ENCODE measurements at regions not wholly inside any gene's neighbourhood (a gene's known extent, or its start where the extent isn't known, plus 50 kb on each side); places are given as distances from the start of the nearest gene placed in this dataset.

GRCh38 chr16:66315210-66315825 lies 51.2 kb upstream of the CDH5 start:
- peak overlapping the region; percentile 14 to 56 (median 33); a peak in 17 of 22 replicates for H3K4me2 ChIP-seq
- TF ChIP-seq Cebpa-rat (IDR thresholded peaks at IDR 0.05) = no peak

GRCh38 chr16:66311306-66311705 lies 55.2 kb upstream of the CDH5 start:
- Histone ChIP-seq H3K4me3 (no peak overlapping the region), H3K27ac (no peak overlapping the region), H3K27me3 (no peaks in the 10 kb centered on the region), H3K9me3 (replicated peaks in 1 of 11) (no peaks in the 10 kb centered on the region), H4K20me1 (no peaks in the 10 kb centered on the region), H3K36me3 (no peaks in the 10 kb centered on the region), H3K9ac (no peak overlapping the region), H3K4me1 (peaks cover 10 to 40% (median 30%) of the 10 kb centered on the region in 10 experiments), H3K4me2 (peak overlapping the region in 9 of 11 experiments; percentile 8 to 66 (median 45); a peak in 15 of 22 replicates)
- TF ChIP-seq Cebpa-rat (IDR thresholded peaks at IDR 0.05) = no peak

More at GRCh38 chr16:66315210-66315825, 51.2 kb upstream of the CDH5 start:
- H3K4me1 ChIP-seq = peaks cover 10 to 41% (median 30%) of the 10 kb centered on the region in 10 experiments
- no peaks in the 10 kb centered on the region for H3K9me3 ChIP-seq (replicated peaks in 1 of 11)
- H3K27me3 ChIP-seq = no peaks in the 10 kb centered on the region
- peak overlapping the region in 10 of 11 experiments; percentile 21 to 58 (median 30); a peak in 12 of 22 replicates for H3K9ac ChIP-seq
- no peaks in the 10 kb centered on the region for H3K36me3 ChIP-seq
- H3K27ac ChIP-seq = peak overlapping the region in 10 of 11 experiments; percentile 33 to 74 (median 60); a peak in 17 of 22 replicates
- H4K20me1 ChIP-seq = no peaks in the 10 kb centered on the region
- H3K4me3 ChIP-seq = no peak overlapping the region

- peaks cover 0 to 22% (median 10%) of the 10 kb centered on the region in 10 experiments; a peak in 18 of 20 replicates for H3K4me1 ChIP-seq
- no peak overlapping the region for H3K4me3 ChIP-seq
- H3K9ac ChIP-seq = no peak overlapping the region
- no peak for TF ChIP-seq Cebpa-rat (IDR thresholded peaks at IDR 0.05)
- no peaks in the 10 kb centered on the region for H3K36me3 ChIP-seq
- H4K20me1 ChIP-seq = no peaks in the 10 kb centered on the region; a peak in 1 of 22 replicates
- H3K27me3 ChIP-seq = no peaks in the 10 kb centered on the region
- no peak overlapping the region for H3K4me2 ChIP-seq
- no peak overlapping the region for H3K27ac ChIP-seq
- H3K9me3 ChIP-seq (replicated peaks in 1 of 11) = no peaks in the 10 kb centered on the region
Measured at GRCh38 chr16:66309215-66309807, 57.2 kb upstream of the CDH5 start.

GRCh38 chr16:66308096-66308495 lies 58.4 kb upstream of the CDH5 start:
- no peak for TF ChIP-seq Cebpa-rat (IDR thresholded peaks at IDR 0.05)
- H3K27ac ChIP-seq = no peak overlapping the region
- no peak overlapping the region for H3K4me3 ChIP-seq
- H3K4me1 ChIP-seq = peaks cover 0 to 12% (median 6%) of the 10 kb centered on the region in 10 experiments; a peak in 17 of 20 replicates
- H3K4me2 ChIP-seq = no peak overlapping the region
- no peak overlapping the region for H3K9ac ChIP-seq
- H3K27me3 ChIP-seq = no peaks in the 10 kb centered on the region
- no peaks in the 10 kb centered on the region; a peak in 1 of 22 replicates for H4K20me1 ChIP-seq
- no peaks in the 10 kb centered on the region; a peak in 1 of 22 replicates for H3K9me3 ChIP-seq (replicated peaks in 1 of 11)
- H3K36me3 ChIP-seq = no peaks in the 10 kb centered on the region

- no peak overlapping the region for H3K27ac ChIP-seq
- H3K4me1 ChIP-seq = peaks cover 0 to 8% (median 2%) of the 10 kb centered on the region in 10 experiments; a peak in 17 of 20 replicates
- H3K4me3 ChIP-seq = no peak overlapping the region
- H3K9me3 ChIP-seq (replicated peaks in 1 of 11) = peaks cover 0 to under 1% (median 0%) of the 10 kb centered on the region in 11 experiments; a peak in 2 of 22 replicates
- H3K9ac ChIP-seq = no peak overlapping the region
- no peak for TF ChIP-seq Cebpa-rat (IDR thresholded peaks at IDR 0.05)
- H3K36me3 ChIP-seq = no peaks in the 10 kb centered on the region
- no peaks in the 10 kb centered on the region for H3K27me3 ChIP-seq
- H3K4me2 ChIP-seq = no peak overlapping the region
- no peaks in the 10 kb centered on the region; a peak in 1 of 22 replicates for H4K20me1 ChIP-seq
Measured at GRCh38 chr16:66306366-66307150, 59.9 kb upstream of the CDH5 start.

- no peaks in the 10 kb centered on the region for H3K36me3 ChIP-seq
- H4K20me1 ChIP-seq = no peaks in the 10 kb centered on the region; a peak in 1 of 22 replicates
- H3K9ac ChIP-seq = no peak overlapping the region
- H3K4me2 ChIP-seq = no peak overlapping the region
- no peak for TF ChIP-seq Cebpa-rat (IDR thresholded peaks at IDR 0.05)
- no peak overlapping the region for H3K4me3 ChIP-seq
- no peaks in the 10 kb centered on the region for H3K27me3 ChIP-seq
- H3K9me3 ChIP-seq (replicated peaks in 1 of 11) = peaks cover 7 to 16% (median 11%) of the 10 kb centered on the region in 11 experiments; a peak in 19 of 22 replicates
- no peak overlapping the region for H3K27ac ChIP-seq
- peaks cover 0 to 2% (median under 1%) of the 10 kb centered on the region in 10 experiments; a peak in 9 of 20 replicates for H3K4me1 ChIP-seq
Measured at GRCh38 chr16:66304961-66305360, 61.5 kb upstream of the CDH5 start.

- no peak overlapping the region for H3K9ac ChIP-seq
- H3K27ac ChIP-seq = no peak overlapping the region
- no peak overlapping the region for H3K4me3 ChIP-seq
- no peaks in the 10 kb centered on the region for H3K27me3 ChIP-seq
- no peaks in the 10 kb centered on the region; a peak in 1 of 22 replicates for H4K20me1 ChIP-seq
- no peak for TF ChIP-seq Cebpa-rat (IDR thresholded peaks at IDR 0.05)
- peaks cover 7 to 10% (median 9%) of the 10 kb centered on the region in 10 experiments for H3K4me1 ChIP-seq
- H3K36me3 ChIP-seq = no peaks in the 10 kb centered on the region
- H3K4me2 ChIP-seq = no peak overlapping the region
- H3K9me3 ChIP-seq (replicated peaks in 1 of 11) = peaks cover 7 to 17% (median 12%) of the 10 kb centered on the region in 11 experiments; a peak in 19 of 22 replicates
Measured at GRCh38 chr16:66304151-66304550, 62.3 kb upstream of the CDH5 start.

GRCh38 chr16:66300501-66300900 lies 66.0 kb upstream of the CDH5 start:
- Histone ChIP-seq H4K20me1 (no peaks in the 10 kb centered on the region; a peak in 1 of 22 replicates), H3K4me1 (peaks cover 9 to 12% (median 10%) of the 10 kb centered on the region in 10 experiments), H3K27ac (no peak overlapping the region), H3K27me3 (no peaks in the 10 kb centered on the region), H3K36me3 (no peaks in the 10 kb centered on the region), H3K9ac (no peak overlapping the region), H3K4me3 (no peak overlapping the region), H3K4me2 (0 out of 22 replicates have a peak overlapping the region, but pooled peaks of 1 of the 11 experiments have one; percentile 42), H3K9me3 (replicated peaks in 1 of 11) (peaks cover 7 to 24% (median 13%) of the 10 kb centered on the region in 11 experiments; a peak in 19 of 22 replicates)
- TF ChIP-seq Cebpa-rat (IDR thresholded peaks at IDR 0.05) = no peak

- no peaks in the 10 kb centered on the region for H3K36me3 ChIP-seq
- H3K4me1 ChIP-seq = peaks cover 9 to 12% (median 10%) of the 10 kb centered on the region in 10 experiments
- no peaks in the 10 kb centered on the region; a peak in 1 of 22 replicates for H4K20me1 ChIP-seq
- peak overlapping the region in 8 of 11 experiments; percentile 27 to 64 (median 50); a peak in 10 of 22 replicates for H3K4me2 ChIP-seq
- H3K9ac ChIP-seq = no peak overlapping the region
- no peak for TF ChIP-seq Cebpa-rat (IDR thresholded peaks at IDR 0.05)
- H3K27me3 ChIP-seq = no peaks in the 10 kb centered on the region
- peaks cover 7 to 24% (median 13%) of the 10 kb centered on the region in 11 experiments; a peak in 19 of 22 replicates for H3K9me3 ChIP-seq (replicated peaks in 1 of 11)
- no peak overlapping the region for H3K4me3 ChIP-seq
- no peak overlapping the region for H3K27ac ChIP-seq
Measured at GRCh38 chr16:66300037-66300436, 66.5 kb upstream of the CDH5 start.

Data from BLaER1 treated with 17β-estradiol and CSF1 and Interleukin-3, amounts not matched to agents 10 nM and 100 nM (cell line).